Stimulated activated CD8-positive, alpha-beta memory T cell treated with anti-CD3 and anti-CD28 coated beads, Interleukin-2, amount 100 ng/mL, for 1 hour (primary cell): ENCODE measurements at regions not wholly inside any gene's neighbourhood (a gene's known extent, or its start where the extent isn't known, plus 50 kb on each side); places are given as distances from the start of the nearest gene placed in this dataset.

Source experiments
- DNase-seq, 2 donors: peaks; one replicate each; pipeline ENCODE4 v3.0.0-alpha.2; 2020; ENCODE audit warnings: low read depth in 2 of 2

DNA sequence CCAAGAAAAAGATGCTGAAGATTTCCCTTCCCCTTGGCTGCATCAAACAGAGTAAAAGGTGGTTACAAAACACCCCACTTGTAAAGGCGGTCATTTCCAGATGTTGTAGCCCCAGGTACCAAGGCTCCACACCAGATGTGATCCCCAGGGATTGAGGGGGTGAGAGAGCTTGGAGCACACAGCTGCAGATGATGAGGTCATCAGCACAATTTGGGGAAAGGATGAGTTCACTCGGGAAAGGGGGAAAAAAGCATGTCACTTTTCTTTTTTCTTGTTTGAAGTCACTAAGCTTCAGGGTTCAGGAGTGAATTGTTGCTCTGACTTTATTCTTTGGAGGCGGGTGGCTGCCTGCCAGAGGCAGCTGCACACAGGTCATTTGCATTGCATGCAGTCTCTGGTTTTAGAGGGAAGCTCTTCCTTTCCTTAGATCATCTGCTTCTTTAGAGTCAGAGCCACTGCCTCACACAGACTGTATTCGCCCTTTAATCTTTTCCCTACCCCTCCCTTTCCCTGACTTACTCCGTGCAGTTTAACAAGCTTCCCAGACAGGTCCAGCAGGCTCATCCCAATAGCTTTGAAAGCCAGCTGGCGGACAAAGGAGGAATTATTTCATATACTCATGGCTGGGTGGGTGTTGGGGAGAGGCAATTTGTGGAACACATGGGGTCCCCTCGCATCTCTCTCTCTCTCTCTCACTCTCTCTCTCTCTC, 409.3 kb upstream of the SLC24A2 start:
- no peak for DNase-seq

DNA sequence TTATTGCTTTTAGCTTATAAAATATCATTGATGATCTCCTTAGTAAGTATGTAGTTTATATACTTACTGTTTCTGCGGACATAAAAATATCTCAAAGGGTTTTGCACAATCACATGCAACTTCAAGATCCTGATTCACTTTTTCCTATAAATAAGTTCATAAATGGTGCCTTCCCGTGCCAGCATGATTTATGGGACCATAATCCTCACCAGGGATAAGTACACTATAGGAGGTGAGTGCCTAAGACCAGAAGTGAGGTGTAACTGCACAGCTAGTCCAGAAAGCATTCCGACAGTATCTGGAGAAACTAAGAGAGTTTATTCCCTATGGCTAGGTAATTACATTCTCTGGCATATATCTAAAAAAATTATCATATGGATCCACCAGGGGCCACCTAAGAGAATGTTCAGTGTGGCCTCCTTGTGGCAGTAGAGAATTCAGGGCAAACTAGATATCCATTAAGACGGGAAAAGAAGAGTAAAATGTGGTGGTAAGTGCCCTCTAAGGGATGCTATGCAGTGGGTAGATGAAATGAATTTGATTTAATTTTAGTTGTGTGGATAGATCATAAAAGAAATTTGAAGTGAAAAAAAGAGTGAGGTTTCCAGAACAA, 402.5 kb upstream of the SLC24A2 start:
- DNase-seq = no peak

DNA sequence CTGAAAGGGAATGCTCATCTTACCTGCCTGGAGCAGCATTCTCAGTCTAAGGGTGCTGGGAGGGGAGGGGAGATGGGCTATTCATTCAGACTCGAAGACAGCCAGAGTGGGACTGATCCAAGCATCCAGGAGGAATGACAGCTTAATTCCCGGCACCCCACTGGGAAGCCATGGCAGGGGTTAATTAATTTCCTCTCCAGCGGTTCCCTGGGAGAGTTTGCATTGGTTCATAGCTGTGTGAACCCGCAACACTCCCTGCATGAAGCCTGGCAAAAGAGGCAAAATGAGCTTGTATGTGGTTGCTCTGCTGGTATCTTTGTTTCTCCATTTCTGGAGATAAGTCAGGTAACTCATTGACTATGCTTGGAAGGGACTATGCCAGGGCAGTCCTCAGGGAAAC, 401.0 kb upstream of the SLC24A2 start:
- no peak for DNase-seq

DNA sequence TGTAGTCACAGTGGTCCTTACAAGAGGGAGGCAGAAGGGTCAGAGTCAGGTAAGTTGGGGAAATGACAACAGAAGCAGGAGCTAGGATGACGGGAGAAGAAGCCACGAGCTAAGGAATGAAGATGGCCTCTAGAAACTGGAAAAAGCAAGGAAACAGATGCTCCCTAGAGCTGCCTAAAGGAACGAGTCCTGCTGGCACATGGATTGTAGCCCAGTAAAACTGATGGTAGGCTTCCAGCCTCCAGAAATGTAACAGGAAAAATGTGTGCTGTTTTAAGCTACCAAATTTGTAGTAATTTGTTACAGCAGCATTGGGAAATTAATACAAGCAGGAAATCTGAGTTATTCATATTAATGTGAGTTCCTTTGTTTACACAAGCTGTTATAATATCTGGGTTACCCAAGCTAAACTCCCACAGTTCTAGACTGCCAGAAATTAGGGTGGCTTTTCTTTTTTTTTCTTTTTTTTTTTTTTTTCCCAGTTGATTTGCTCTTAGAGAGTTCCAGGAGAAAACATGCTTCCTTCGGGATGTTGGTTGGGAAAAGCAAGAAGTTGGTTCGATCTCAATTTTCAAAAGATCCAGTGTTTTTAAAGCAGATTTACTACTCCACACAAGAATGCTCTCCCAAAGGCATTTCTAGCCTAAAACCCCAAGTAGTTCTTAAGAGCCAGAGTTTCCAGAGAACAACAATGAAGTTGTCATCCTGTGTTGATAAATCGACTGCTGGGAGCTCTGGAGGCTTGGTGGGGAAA, 400.0 kb upstream of the SLC24A2 start:
- no peak for DNase-seq

DNA sequence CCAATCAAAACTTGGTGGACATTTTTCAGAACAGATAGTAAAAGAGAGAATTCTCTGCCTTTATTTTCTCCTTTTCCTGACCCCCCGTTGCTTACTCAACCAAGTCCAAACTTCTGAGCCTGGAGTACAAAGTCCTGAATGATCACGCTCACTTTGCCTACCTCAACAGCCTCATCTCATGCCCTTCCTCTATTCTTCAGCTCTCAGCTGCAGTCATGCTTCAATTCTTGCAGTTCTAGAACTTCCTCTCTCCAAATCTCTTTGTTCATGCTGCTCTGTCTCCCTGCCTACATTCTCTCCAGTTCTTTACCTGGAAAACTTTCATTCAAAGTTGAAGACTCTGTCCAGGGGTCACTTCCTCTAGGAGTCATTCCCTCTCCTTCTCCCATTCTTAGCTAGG, 398.5 kb upstream of the SLC24A2 start:
- no peak for DNase-seq

DNA sequence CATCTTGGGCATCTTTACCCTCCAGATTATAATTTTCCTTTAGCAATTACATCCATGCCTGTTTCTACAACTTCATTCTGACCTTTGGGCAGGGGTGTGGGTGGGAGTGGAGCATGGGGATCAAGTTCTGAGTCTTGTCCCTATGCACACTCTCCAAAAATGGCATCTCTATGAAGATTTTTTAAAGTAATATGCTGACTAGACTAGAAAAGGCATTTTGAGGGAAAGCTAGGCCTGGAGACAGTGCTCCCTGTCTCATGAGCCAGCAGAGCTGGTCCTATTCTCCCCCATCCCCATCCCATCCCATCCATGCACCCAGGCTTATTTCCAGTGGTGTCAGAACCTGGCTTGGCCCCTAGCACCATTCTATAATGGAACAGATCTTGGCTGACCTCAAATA, 398.0 kb upstream of the SLC24A2 start:
- no peak for DNase-seq

DNA sequence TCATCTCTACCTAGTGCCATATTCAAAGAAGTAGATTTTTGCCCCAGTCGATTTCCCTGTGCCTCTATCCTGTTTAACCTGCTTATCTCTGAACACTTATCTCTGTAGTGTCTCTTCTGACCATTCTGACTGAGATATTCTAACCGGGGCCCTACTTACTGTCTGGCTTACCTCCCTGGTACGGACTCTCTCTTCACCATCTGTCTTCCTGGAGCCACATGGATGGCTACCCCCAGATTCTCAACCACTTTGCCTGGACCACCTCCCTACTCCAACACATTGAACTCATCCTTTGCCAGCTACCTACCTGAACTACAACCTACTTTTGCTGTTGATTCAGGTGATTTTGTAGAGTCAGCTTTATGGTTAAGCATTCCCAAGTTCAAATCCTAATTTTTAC, 397.4 kb upstream of the SLC24A2 start:
- no peak for DNase-seq

DNA sequence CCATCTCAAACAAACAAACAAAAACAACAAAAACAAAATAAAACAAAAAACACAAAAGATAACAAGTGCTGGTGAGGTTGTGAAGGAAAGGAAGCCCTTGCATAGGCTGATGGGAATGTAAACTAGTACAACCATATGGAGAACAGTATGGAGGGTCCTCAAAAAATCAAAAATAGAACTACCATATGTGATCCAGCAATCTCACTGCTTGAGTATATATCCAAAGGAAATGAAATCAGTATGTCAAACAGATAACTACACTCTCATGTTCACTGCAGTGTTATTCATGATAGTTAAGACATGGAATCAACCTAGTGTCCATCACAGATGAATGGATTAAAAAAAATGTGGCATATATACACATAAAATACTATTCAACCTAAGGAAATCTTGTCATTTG, 395.7 kb upstream of the SLC24A2 start:
- no peak for DNase-seq

DNA sequence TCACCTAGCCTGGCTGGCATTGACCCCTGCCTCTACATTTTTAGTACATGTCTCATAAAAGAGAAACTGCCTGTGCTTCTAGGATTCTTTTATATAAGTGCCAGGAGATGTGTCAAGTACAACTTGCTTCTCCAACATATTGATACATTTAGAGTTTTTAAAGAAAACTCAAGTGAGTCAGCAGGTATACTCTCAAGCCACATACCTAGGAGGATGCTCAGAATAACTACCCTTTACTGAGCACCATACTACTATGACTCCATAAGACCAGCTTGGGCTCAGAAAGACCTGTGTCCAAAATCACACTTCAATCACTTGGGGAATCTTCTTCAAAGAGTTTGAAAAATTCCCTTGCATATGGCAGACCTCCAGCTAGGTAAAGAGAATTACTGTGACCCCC, 389.8 kb upstream of the SLC24A2 start:
- no peak for DNase-seq

DNA sequence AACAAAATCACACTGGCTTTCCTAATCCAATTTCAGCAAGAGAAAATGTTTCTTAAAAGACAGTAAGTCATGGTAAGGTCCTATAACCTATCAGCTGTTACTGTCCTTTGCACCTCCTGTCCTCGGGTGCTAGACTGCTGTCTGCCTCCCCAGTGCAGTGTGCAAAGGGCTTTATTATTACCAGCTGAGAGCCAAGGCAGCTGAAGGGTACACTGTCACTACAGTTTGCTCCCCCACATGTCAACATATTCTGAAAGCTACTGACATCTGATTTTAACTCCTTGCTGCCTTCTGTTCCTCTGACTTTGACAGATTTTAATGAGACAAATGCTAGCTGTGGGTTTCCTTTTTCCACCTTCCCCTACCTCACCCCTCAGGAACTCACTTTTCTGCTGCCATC, 389.4 kb upstream of the SLC24A2 start:
- DNase-seq = no peak

DNA sequence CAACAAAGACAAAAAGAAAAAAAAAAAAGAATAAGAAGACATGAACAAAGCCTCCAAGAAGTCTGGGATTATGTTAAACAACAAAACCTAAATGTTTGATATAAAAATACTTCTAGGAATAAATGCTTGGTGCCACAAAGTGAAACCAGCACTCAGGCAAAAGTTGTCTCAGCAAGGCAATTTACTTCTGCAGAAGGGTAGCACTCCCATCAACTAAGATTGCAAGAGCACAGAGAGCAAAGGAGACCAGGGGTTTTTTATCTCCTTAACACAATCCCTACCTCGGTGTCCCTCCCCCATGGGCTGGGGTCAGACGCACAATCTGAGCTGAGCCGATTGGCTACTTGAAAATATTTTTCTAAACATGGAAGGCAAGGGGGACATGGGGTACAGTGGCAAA, 381.3 kb upstream of the SLC24A2 start:
- no peak for DNase-seq

DNA sequence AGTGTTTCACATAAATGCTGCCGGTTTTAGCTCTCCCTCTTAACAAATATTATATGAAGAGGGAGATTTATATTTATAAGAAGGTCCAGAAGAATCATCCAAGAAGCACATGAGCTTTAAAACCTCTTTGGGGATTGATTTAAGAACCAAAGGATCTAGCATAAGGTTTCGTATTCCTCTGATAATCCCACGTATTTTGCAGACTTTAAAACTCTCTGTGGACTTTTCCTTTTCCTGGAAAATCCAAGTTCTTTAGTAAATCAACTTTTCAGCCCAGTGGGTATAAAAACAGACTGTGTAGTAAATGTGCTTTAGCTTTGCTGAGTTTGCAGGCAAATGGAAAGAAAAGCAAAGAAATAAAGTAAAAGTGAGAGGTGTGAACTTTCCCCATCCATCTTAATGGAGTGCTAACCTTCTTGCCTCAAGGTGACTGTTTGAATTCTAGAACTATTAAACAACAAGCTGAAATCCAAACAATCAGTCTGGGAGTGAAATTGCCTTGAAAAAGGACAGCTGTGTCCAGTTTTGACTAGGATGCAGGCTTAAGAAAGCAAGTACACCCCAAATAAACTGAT, 363.4 kb upstream of the SLC24A2 start:
- no peak for DNase-seq

DNA sequence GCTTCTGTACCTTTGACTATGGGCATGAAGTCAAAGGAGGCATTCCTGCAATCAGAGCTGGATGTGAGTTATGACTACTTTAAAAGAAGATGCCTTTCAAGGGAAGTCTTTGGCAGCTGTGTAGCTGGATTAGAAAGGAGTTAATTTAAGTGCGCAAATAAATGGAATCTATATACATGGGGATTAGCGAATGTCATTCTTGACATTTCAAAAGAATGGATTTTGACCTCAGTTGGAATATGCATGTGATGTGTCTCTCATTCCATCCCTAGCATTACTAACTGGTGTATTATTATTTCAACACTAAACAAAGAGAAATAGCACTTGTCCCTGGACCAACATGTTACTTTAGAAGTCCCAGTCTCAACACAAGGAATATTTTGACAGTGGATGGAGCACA, 359.6 kb upstream of the SLC24A2 start:
- no peak for DNase-seq

DNA sequence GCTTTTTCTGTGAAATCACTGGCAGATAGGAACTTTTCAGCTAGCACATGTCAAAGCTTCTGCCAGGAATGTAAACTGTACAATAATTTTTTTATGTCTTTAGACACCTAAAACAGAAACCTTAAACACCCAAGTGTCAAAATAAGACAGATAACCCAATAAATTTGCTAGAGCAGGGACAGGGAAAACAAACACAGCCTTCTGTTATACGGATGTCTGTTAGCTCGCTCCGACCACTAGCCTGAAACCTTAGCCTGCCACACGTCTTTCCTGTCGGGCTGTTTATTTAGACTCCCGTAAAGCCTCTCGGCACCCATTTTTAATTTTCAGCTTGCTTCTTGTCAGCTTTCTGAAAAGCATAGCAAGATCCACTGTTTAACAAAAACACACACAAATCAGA, 355.4 kb upstream of the SLC24A2 start:
- no peak for DNase-seq

DNA sequence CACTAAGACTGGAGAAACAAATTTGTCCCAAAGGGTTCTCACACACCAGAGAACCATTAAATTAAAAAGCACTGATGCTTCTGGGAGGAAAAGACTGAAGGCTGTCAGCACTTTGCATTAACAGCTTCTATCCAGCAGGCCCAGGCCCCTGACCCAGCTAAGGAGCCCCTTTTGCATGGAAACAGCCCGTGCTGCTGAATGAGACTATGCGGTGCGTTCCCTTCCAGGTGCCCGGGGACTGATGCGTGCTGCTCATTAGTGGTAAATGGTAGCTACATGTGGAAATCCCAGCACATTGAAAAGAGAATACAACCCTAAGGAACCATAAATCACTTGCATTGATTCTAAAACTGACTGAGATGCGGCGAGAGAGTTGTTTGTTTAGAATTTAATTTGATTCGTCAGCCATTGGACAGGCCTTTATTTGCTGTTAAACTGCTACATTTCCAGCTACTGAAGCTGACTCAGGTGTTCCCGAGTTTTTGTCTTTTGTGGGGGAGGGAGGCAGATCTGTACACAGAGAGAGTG, 351.0 kb upstream of the SLC24A2 start:
- no peak for DNase-seq

DNA sequence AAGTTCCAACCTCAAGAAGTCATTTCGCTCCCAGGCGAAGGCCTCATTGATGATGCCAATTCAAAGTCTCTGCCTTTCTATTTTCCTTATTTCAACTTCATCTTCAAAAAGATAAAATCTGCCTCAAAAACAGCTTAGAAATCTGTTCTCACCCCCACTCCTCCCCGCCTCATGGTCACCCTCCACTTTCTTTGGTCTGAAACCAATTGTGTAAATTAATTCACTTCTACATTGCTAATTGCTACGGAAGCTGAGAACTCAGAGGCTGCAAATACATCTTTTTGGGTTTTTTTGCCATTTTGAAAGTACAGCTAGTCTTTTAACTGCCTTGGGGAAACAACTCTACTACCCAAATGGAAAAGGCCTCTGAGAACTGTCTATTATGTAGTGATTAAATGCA, 350.0 kb upstream of the SLC24A2 start:
- DNase-seq = no peak

DNA sequence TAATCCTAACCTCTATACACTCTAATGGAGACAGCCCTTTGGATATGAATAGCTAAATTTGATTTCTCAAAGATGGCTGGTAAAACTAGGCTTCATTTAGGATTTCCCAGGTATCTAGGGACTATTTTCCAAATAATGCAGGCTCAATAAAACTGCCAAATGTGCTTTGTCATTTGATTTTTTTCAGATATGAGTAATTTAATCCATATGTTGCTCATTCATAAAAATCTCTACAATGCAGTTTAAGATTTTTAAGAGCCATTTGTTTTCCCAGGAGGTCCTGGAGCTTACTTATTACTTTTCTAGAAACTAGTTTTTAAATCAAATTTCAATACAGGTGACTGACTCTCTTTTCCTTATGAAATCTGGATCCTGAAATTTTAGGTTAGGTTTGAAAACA, 349.3 kb upstream of the SLC24A2 start:
- DNase-seq = no peak

DNA sequence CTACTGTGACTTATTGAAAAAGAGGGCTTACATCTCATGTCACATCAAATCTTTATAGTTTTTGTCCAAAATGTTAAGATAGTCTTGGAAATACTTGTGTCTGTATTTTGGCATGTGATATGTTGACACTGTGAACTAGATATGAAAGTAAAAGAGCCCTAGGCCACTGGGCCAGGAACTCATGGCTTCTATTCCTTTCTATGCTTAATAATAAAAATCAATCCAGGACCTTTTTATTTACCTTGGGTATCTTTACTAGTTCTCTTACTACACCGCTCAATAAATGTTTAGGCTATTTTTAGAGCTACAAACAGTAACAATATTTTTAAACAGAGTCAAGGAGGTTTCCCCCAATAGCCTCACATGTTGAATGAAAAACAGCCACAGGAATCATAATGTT, 348.6 kb upstream of the SLC24A2 start:
- no peak for DNase-seq

DNA sequence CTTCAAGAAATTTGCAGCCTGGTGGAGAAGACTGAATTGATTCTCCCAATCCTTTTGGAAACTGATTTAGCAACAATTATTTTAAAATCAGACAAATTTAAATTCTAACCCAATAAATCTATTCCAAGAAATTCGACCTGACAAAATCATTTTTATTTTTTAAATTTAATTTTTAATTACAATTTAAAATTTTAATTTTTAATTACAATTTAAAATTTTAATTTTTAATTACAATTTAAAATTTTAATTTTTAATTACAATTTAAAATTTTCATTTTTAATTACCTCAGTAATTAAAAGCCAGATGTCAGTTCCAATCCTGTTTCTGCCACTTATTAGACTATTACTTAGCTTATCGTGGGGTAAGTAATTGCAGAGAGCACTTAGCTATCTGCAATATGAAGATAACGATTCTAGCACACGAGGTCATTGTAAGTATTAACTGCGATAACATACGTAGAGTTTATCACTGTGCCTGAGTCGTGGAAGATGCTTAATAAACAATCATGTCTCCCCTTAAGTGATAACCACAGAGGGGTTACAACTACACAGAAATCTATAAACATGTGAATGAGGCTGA, 346.4 kb upstream of the SLC24A2 start:
- DNase-seq = no peak

DNA sequence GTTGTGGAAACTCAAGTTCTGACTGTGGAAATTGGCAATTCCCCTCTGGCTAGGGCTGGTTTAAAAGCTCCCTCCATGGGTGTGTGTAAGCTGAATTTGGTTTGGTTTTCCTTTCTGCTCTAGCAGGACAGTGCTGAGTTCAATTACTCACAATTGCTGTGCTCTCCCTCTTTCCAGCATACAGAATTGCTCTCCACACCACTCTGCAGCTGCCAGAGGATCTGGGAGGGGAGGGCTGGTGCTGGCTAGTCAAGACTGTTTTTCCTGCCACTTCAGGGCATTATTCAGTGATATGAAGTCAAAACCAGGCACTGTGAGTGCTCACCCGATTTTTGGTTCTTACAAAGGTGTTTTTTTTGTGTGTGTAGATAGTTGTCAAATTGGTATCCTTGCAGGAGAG, 336.9 kb upstream of the SLC24A2 start:
- DNase-seq = no peak

DNA sequence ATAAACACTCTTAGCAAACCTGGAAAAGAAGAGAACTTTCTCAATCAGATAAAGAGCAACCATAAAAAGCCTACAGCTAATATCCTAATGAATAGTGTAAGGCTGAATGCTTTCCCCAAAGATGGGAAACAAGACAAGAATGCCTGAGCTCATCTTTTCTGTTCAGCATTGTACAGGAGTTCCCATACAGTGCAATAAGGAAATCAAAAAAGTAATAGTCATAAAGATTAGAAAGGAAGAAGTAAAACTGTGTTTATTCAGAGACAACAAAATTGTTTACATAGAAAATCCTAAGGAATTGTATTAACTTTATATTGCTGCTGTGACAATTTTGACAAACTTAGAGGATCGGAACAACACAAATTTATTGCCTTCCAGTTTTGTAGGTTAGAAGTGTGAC, 330.7 kb upstream of the SLC24A2 start:
- DNase-seq = no peak

DNA sequence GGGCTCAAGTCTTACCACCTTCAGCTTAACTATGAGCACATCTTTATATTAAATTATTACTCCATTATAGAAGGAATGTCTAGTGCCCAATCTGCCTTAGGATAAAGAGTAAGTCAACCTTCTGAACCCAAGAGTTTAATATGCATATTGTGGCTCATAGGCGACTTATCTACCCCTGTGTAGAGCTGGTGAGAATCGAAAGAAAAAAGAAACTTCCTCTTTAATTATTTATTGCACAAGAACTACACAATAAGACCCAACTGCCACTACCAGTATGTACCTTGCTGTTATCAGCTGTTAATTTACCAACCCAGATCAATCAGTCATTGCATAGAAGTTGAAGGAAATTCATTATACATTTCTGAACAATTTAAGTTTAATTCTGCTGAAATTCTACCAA, 329.1 kb upstream of the SLC24A2 start:
- DNase-seq = no peak
